T-cell (primary cell): ENCODE measurements at regions not wholly inside any gene's neighbourhood (a gene's known extent, or its start where the extent isn't known, plus 50 kb on each side); places are given as distances from the start of the nearest gene placed in this dataset.

ENCODE experiments used
- ATAC-seq, 4 experiments: fragments of 200-7000 bp in 3 of 4; fragments of 150-1000 bp in 1 of 4; cut with Tn5 transposase; replicated peaks in 1 of 4; 1 replicate in 3 of 4; 2 replicates in 1 of 4; pipeline ENCODE4 v1.10.0; 2021; ENCODE audit warnings: moderate library complexity in 3 of 4, mild to moderate bottlenecking in 2 of 4, moderate number of reproducible peaks in 1 of 4
- CTCF ChIA-PET, 2 donors: fragments of 300-600 bp; sonication (Branson Sonifier 250); formaldehyde crosslinking; loops; one replicate each; lab custom pipeline; 2022; ENCODE audit warnings: antibody characterized with exemption in 2 of 2; lab: Charles Lee
- POLR2A ChIA-PET, 2 donors: fragments of 300-600 bp; sonication (Branson Sonifier 250); formaldehyde crosslinking; loops; one replicate each; lab custom pipeline; 2022; ENCODE audit warnings: antibody characterized with exemption in 2 of 2; lab: Charles Lee
- DNase-seq, 35 experiments: peaks; one replicate each; pipeline versions ENCODE4 v3.0.0 to v3.0.0-alpha.2; 2013 to 2023
- H3K27ac ChIP-seq: one replicate; pipeline ENCODE4 v1.5.1; 2013; ENCODE audit warnings: low read length
- H3K27me3 ChIP-seq, 2 experiments: replicated peaks in 1 of 2; 1 replicate in 1 of 2; 2 replicates in 1 of 2; pipeline versions ENCODE4 v1.6.1 to v1.7.0; 2013; ENCODE audit warnings: low read length in 1 of 2, mixed read lengths in 1 of 2; ENCODE audit not compliant: control insufficient read depth in 2 of 2, insufficient read depth in 2 of 2; ENCODE audit errors: extremely low read depth in 1 of 2
- H3K36me3 ChIP-seq, 2 donors: 1 replicate in 1 of 2; 2 replicates in 1 of 2; pipeline versions ENCODE4 v1.6.1 to v1.7.0; 2013; ENCODE audit warnings: low read length in 1 of 2; ENCODE audit not compliant: control insufficient read depth in 2 of 2, insufficient read depth in 1 of 2; ENCODE audit errors: extremely low read depth in 1 of 2
- H3K4me1 ChIP-seq, 2 experiments: 1 replicate in 1 of 2; 2 replicates in 1 of 2; pipeline versions ENCODE4 v1.6.1 to v1.7.0; 2013; ENCODE audit warnings: low read length in 2 of 2, mixed read lengths in 1 of 2; ENCODE audit not compliant: insufficient read depth in 2 of 2, control insufficient read depth in 1 of 2; ENCODE audit errors: extremely low read depth in 1 of 2
- H3K4me3 ChIP-seq, 2 donors: 1 replicate in 1 of 2; 2 replicates in 1 of 2; pipeline versions ENCODE4 v1.5.1 to v1.7.0; 2013; ENCODE audit warnings: mild to moderate bottlenecking in 2 of 2, low read length in 1 of 2, moderate library complexity in 1 of 2; ENCODE audit not compliant: control insufficient read depth in 1 of 2; ENCODE audit errors: extremely low read depth in 1 of 2
- H3K9me3 ChIP-seq: 2 replicates; pipeline ENCODE4 v1.7.0; 2013
- H3K27ac Mint-ChIP-seq, 2 donors: one replicate each; pipeline ENCODE4 v1.8.0; 2020 to 2021; ENCODE audit warnings: mild to moderate bottlenecking in 2 of 2, mixed read lengths in 2 of 2
- H3K27me3 Mint-ChIP-seq, 2 donors: one replicate each; pipeline ENCODE4 v1.8.0; 2021 to 2022; ENCODE audit warnings: mixed read lengths in 2 of 2
- H3K36me3 Mint-ChIP-seq: one replicate; pipeline ENCODE4 v1.8.0; 2021; ENCODE audit warnings: mixed read lengths
- H3K4me1 Mint-ChIP-seq, 3 donors: one replicate each; pipeline ENCODE4 v1.8.0; 2020 to 2022; ENCODE audit warnings: mixed read lengths in 3 of 3, mild to moderate bottlenecking in 1 of 3
- H3K4me3 Mint-ChIP-seq, 3 donors: one replicate each; pipeline ENCODE4 v1.8.0; 2020 to 2022; ENCODE audit warnings: mild to moderate bottlenecking in 3 of 3, mixed read lengths in 3 of 3, moderate library complexity in 3 of 3
- H3K9me3 Mint-ChIP-seq, 3 donors: one replicate each; pipeline ENCODE4 v1.8.0; 2020 to 2022; ENCODE audit warnings: mixed read lengths in 3 of 3
- WGBS: methylation state at CpG from one replicate; pipeline ENCODE4 v1.1.5; 2013; ENCODE audit warnings: missing lambda C conversion rate; ENCODE audit not compliant: insufficient coverage; 5-methylcytosine and 5-hydroxymethylcytosine counted together

- Histone ChIP-seq H3K4me3 (no peak overlapping the region), H3K9me3 (no peaks in the 10 kb centered on the region), H3K4me1 (no peaks in the 10 kb centered on the region), H3K27ac (no peak overlapping the region), H3K36me3 (no peaks in the 10 kb centered on the region), H3K27me3 (no peaks in the 10 kb centered on the region)
- H3K4me3 Mint-ChIP-seq, result no peak overlapping the region
- peaks cover 4 to 18% (median 6%) of the 10 kb centered on the region in 3 donors for H3K9me3 Mint-ChIP-seq
- no peaks in the 10 kb centered on the region for H3K4me1 Mint-ChIP-seq
- no peaks in the 10 kb centered on the region for H3K27me3 Mint-ChIP-seq
- H3K36me3 Mint-ChIP-seq, result no peaks in the 10 kb centered on the region
- DNase-seq (no peak), ATAC-seq (no peak)
- no CpG with 5 or more reads among the region's 1 CpG for WGBS
- no peak overlapping the region for H3K27ac Mint-ChIP-seq
- ChIA-PET CTCF (no interaction called here), POLR2A (no interaction called here)
Observed at GRCh38 chr14:53638966-53639365, 317.7 kb downstream of the BMP4 start.

- peaks cover 0 to 4% of the 10 kb centered on the region in 2 donors for H3K27me3 Mint-ChIP-seq
- Histone ChIP-seq H3K9me3 (no peaks in the 10 kb centered on the region), H3K4me3 (no peak overlapping the region), H3K27ac (no peak overlapping the region), H3K4me1 (no peaks in the 10 kb centered on the region), H3K36me3 (no peaks in the 10 kb centered on the region), H3K27me3 (no peaks in the 10 kb centered on the region)
- no peaks in the 10 kb centered on the region for H3K4me1 Mint-ChIP-seq
- WGBS, result 86% methylated on average over 3 of the region's 4 CpGs
- ATAC-seq, result no peak
- POLR2A ChIA-PET, result no interaction called here
- no peaks in the 10 kb centered on the region for H3K36me3 Mint-ChIP-seq
- CTCF ChIA-PET, result no interaction called here
- no peak for DNase-seq
- no peak overlapping the region for H3K4me3 Mint-ChIP-seq
- H3K9me3 Mint-ChIP-seq, result peaks cover 7 to 10% (median 8%) of the 10 kb centered on the region in 3 donors
- H3K27ac Mint-ChIP-seq, result no peak overlapping the region
Observed at GRCh38 chr14:53634793-53635192, 321.8 kb downstream of the BMP4 start.

- H3K4me3 Mint-ChIP-seq, result no peak overlapping the region
- no peak for DNase-seq
- no peak overlapping the region for H3K27ac ChIP-seq
- ChIA-PET CTCF (no interaction called here), POLR2A (no interaction called here)
- ATAC-seq, result no peak
- H3K4me1 ChIP-seq, result no peaks in the 10 kb centered on the region
- H3K36me3 Mint-ChIP-seq, result no peaks in the 10 kb centered on the region
- no CpG with 5 or more reads among the region's 5 CpGs for WGBS
- no peaks in the 10 kb centered on the region for H3K36me3 ChIP-seq
- peaks cover 0 to 4% of the 10 kb centered on the region in 2 donors for H3K27me3 Mint-ChIP-seq
- H3K27me3 ChIP-seq, result no peaks in the 10 kb centered on the region
- H3K9me3 Mint-ChIP-seq, result peaks cover 0 to 7% (median 5%) of the 10 kb centered on the region in 3 donors
- no peaks in the 10 kb centered on the region for H3K9me3 ChIP-seq
- H3K4me1 Mint-ChIP-seq, result no peaks in the 10 kb centered on the region
- no peak overlapping the region for H3K27ac Mint-ChIP-seq
- H3K4me3 ChIP-seq, result no peak overlapping the region
Observed at GRCh38 chr14:53630336-53630735, 326.3 kb downstream of the BMP4 start.

GRCh38 chr14:53628732-53629430, 327.7 kb downstream of the BMP4 start:
- Mint-ChIP-seq H3K36me3 (no peaks in the 10 kb centered on the region), H3K27ac (no peak overlapping the region), H3K4me1 (no peaks in the 10 kb centered on the region), H3K4me3 (no peak overlapping the region), H3K9me3 (peaks cover 0 to 3% (median 3%) of the 10 kb centered on the region in 3 donors), H3K27me3 (peaks cover 0 to 4% of the 10 kb centered on the region in 2 donors)
- DNase-seq (no peak), ATAC-seq (no peak)
- no peaks in the 10 kb centered on the region for H3K9me3 ChIP-seq
- no peak overlapping the region for H3K27ac ChIP-seq
- no peaks in the 10 kb centered on the region for H3K36me3 ChIP-seq
- no peaks in the 10 kb centered on the region for H3K4me1 ChIP-seq
- no peak overlapping the region for H3K4me3 ChIP-seq
- H3K27me3 ChIP-seq, result no peaks in the 10 kb centered on the region
- WGBS, result 40% methylated on average over 3 of the region's 6 CpGs
- POLR2A ChIA-PET, result no interaction called here
- CTCF ChIA-PET, result no interaction called here

- Mint-ChIP-seq H3K9me3 (peaks cover 0 to 5% (median 0%) of the 10 kb centered on the region in 3 donors), H3K4me3 (no peak overlapping the region), H3K27ac (no peak overlapping the region), H3K4me1 (no peaks in the 10 kb centered on the region), H3K27me3 (peaks cover 0 to 4% of the 10 kb centered on the region in 2 donors), H3K36me3 (no peaks in the 10 kb centered on the region)
- Histone ChIP-seq H3K27ac (no peak overlapping the region), H3K27me3 (no peaks in the 10 kb centered on the region), H3K4me1 (no peaks in the 10 kb centered on the region), H3K36me3 (no peaks in the 10 kb centered on the region), H3K4me3 (no peak overlapping the region), H3K9me3 (no peaks in the 10 kb centered on the region)
- ATAC-seq (no peak), DNase-seq (no peak)
- ChIA-PET CTCF (no interaction called here), POLR2A (no interaction called here)
- WGBS, result no CpG with 5 or more reads among the region's 1 CpG
Observed at GRCh38 chr14:53628261-53628660, 328.4 kb downstream of the BMP4 start.

DNA sequence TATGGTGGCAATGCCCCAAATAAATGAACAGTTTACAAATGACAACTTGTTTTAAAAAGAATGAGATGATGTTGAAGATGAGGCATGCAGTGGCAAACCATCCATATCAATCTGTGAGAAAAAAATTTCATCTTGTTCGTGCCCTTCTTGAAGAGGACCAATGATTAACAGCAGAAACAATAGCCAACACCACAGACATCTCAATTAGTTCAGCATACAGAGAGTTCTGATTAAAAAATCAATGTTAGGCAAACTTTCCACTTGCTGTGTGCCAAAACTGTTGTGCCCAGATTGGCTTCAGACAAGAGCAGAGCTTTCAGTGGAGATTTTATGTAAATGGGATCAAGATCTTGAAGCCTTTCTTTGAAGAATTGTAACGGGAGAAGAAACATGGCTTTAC, 329.9 kb downstream of the BMP4 start:
- POLR2A ChIA-PET, result no interaction called here
- no peaks in the 10 kb centered on the region for H3K36me3 ChIP-seq
- WGBS, result 91% methylated on average over 1 of the region's 2 CpGs
- DNase-seq (no peak), ATAC-seq (no peak)
- Mint-ChIP-seq H3K27me3 (peaks cover 0 to 4% of the 10 kb centered on the region in 2 donors), H3K9me3 (peaks cover 0 to 5% (median 0%) of the 10 kb centered on the region in 3 donors), H3K36me3 (no peaks in the 10 kb centered on the region), H3K4me3 (no peak overlapping the region), H3K27ac (no peak overlapping the region), H3K4me1 (no peaks in the 10 kb centered on the region)
- H3K4me1 ChIP-seq, result no peaks in the 10 kb centered on the region
- H3K9me3 ChIP-seq, result no peaks in the 10 kb centered on the region
- no peak overlapping the region for H3K27ac ChIP-seq
- H3K4me3 ChIP-seq, result no peak overlapping the region
- no peaks in the 10 kb centered on the region for H3K27me3 ChIP-seq
- CTCF ChIA-PET, result no interaction called here
